ENCODE measurements at regions not wholly inside any gene's neighbourhood (a gene's known extent, or its start where the extent isn't known, plus 50 kb on each side); places are given as distances from the start of the nearest gene placed in this dataset.

- TF ChIP-seq SMC3 (IDR thresholded peaks at IDR 0.05; ENCODE audit: borderline replicate concordance, low read length) (no peak), POLR2AphosphoS5 (IDR thresholded peaks at IDR 0.05; ENCODE audit: low read length) (no peak), CHD1 (IDR thresholded peaks at IDR 0.05; ENCODE audit: low read depth, low read length) (no peak), E2F4 (IDR thresholded peaks at IDR 0.05; ENCODE audit: low read depth, low read length) (no peak)
Observed at GRCh38 chr20:17068084-17068711, 158.6 kb upstream of the PCSK2 start (continued).

DNA sequence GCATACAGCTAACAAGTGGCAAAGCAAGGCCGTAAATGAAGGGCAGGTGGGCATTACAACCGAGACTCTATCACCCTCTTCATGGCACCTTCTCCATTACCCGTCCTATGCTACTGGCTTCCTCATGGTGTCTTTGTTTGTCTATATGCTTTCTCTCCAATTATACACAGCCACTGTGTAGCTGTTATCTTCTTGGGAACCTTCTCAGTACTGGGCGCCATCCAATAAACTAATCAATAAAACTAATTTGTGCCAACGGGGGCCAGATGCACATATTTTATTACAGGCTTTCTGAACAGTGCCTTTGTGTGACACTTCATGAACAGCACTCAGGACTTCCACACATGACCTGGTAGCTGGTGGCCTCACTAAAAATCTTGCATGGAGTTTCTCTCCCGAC lies 149.8 kb upstream of the PCSK2 start:
- Histone ChIP-seq H4K20me1 (ENCODE audit: control insufficient read depth, insufficient read depth) (no peaks in the 10 kb centered on the region), H3K27me3 (replicated peaks in 1 of 2; ENCODE audit: control insufficient read depth in 2 of 2, insufficient read depth in 2 of 2, low read length in 1 of 2) (no peaks in the 10 kb centered on the region), H3K36me3 (ENCODE audit: control insufficient read depth in 2 of 2, insufficient read depth in 2 of 2, low read length in 1 of 2) (no peaks in the 10 kb centered on the region), H3K4me2 (ENCODE audit: control insufficient read depth, insufficient read depth) (no peak overlapping the region), H3K4me1 (ENCODE audit: control insufficient read depth, insufficient read depth, low read length) (no peaks in the 10 kb centered on the region), H3K9me3 (replicated peaks; ENCODE audit: control insufficient read depth, insufficient read depth, low read length) (no peaks in the 10 kb centered on the region), H3K27ac (ENCODE audit: control insufficient read depth, insufficient read depth) (no peak overlapping the region), H3K9ac (ENCODE audit: control insufficient read depth, insufficient read depth, low read length) (no peak overlapping the region), H3K4me3 (no peak overlapping the region), H2AFZ (ENCODE audit: control insufficient read depth, low read depth, low read length) (no peak overlapping the region), H3K79me2 (ENCODE audit: control insufficient read depth, insufficient read depth, low read length) (no peaks in the 10 kb centered on the region)
- in situ Hi-C loops (cut with MboI): no loop called here
- ChIA-PET CTCF (no interaction called here), SMC1A (ENCODE audit: uncharacterized antibody, unreplicated experiment) (no interaction called here), POLR2A (no interaction called here), RAD21 (ENCODE audit: unreplicated experiment) (no interaction called here)
- no TSS peak for BruUV-seq (replicated peaks)
- FAIRE-seq (no peak), DNase-seq (ENCODE audit: low read depth, low spot score) (no peak), ATAC-seq (no peak)
- WGBS (ENCODE audit: insufficient coverage, insufficient replicate concordance, low lambda C conversion rate, missing lambda C conversion rate): 17% methylated on average over 6 of the region's 6 CpGs
- intact Hi-C loops (cut with micrococcal nuclease; ENCODE audit: unreplicated experiment): no loop called here
- TF ChIP-seq TCF12 (IDR thresholded peaks at IDR 0.05; ENCODE audit: low read depth, low read length): no peak
- TF ChIP-seq CEBPZ (IDR thresholded peaks at IDR 0.05; ENCODE audit: low read depth, low read length): no peak
- no peak for TF ChIP-seq NR2C1 (IDR thresholded peaks at IDR 0.05)
